HUES64 (cell line): ENCODE measurements at regions not wholly inside any gene's neighbourhood (a gene's known extent, or its start where the extent isn't known, plus 50 kb on each side); places are given as distances from the start of the nearest gene placed in this dataset.

ENCODE experiments used
- H3K27ac ChIP-seq: 2 replicates; pipeline ENCODE4 v1.7.0; 2013; ENCODE audit warnings: low read depth, low read length, inconsistent platforms
- H3K27me3 ChIP-seq: 2 replicates; pipeline ENCODE4 v1.6.1; 2013; ENCODE audit warnings: mild to moderate bottlenecking, low read length; ENCODE audit not compliant: insufficient read depth
- H3K36me3 ChIP-seq: 2 replicates; pipeline ENCODE4 v1.6.1; 2013; ENCODE audit warnings: mild to moderate bottlenecking, low read length; ENCODE audit not compliant: insufficient read depth
- H3K4me1 ChIP-seq: 2 replicates; pipeline ENCODE4 v1.6.1; 2013; ENCODE audit warnings: mild to moderate bottlenecking, low read length, moderate library complexity; ENCODE audit not compliant: insufficient read depth
- H3K4me3 ChIP-seq: 2 replicates; pipeline ENCODE4 v1.5.1; 2013; ENCODE audit warnings: mild to moderate bottlenecking, low read length, moderate library complexity
- H3K9ac ChIP-seq: 2 replicates; pipeline ENCODE4 v1.6.1; 2013; ENCODE audit warnings: mild to moderate bottlenecking, low read depth, low read length
- H3K9me3 ChIP-seq: 2 replicates; pipeline ENCODE4 v1.6.1; 2013; ENCODE audit warnings: low read depth, low read length; ENCODE audit not compliant: insufficient read depth
- WGBS: fragments of 150-250, 120-280 bp; methylation state at CpG from one replicate; pipeline ENCODE4 v1.1.7; 2013; ENCODE audit warnings: missing lambda C conversion rate; 5-methylcytosine and 5-hydroxymethylcytosine counted together

GRCh38 chr6:98717322-98717877, 117.0 kb upstream of the POU3F2 start:
- H3K9me3 ChIP-seq = no peaks in the 10 kb centered on the region
- H3K4me1 ChIP-seq = peaks cover 33% of the 10 kb centered on the region
- no peak overlapping the region for H3K9ac ChIP-seq
- H3K4me3 ChIP-seq = no peak overlapping the region
- H3K27ac ChIP-seq = no peak overlapping the region
- no peaks in the 10 kb centered on the region for H3K27me3 ChIP-seq
- WGBS = 20% methylated on average over 6 of the region's 6 CpGs
- H3K36me3 ChIP-seq = no peaks in the 10 kb centered on the region

- 77% methylated on average over 2 of the region's 2 CpGs for WGBS
- no peak overlapping the region for H3K27ac ChIP-seq
- peaks cover 28% of the 10 kb centered on the region for H3K4me1 ChIP-seq
- no peak overlapping the region for H3K4me3 ChIP-seq
- H3K36me3 ChIP-seq = no peaks in the 10 kb centered on the region
- H3K27me3 ChIP-seq = no peaks in the 10 kb centered on the region
- no peak overlapping the region for H3K9ac ChIP-seq
- H3K9me3 ChIP-seq = no peaks in the 10 kb centered on the region
Observed at GRCh38 chr6:98717988-98718387, 116.4 kb upstream of the POU3F2 start.

DNA sequence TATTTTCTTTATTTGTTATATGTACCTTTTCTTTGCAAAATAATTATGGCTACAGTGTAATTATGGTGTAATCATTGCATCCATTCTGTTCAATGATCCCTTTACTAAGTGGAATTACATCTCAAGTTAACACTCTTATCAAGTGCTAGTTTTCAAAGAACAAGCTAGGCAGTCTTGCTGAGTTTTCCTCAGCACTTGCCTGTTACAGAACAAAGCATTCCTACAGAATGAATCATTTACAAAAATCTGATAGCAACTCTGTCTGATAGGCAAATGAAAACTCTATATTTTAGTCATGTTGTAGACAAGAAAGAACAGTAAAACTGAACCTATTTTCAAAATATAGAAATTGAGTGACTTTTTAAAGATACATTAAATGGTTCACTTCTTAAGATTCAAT, 109.8 kb upstream of the POU3F2 start:
- Histone ChIP-seq H3K4me1 (peaks cover 17% of the 10 kb centered on the region), H3K27me3 (no peaks in the 10 kb centered on the region), H3K36me3 (no peaks in the 10 kb centered on the region), H3K9ac (no peak overlapping the region), H3K9me3 (no peaks in the 10 kb centered on the region), H3K27ac (no peak overlapping the region), H3K4me3 (no peak overlapping the region)

- no peaks in the 10 kb centered on the region for H3K9me3 ChIP-seq
- 60% methylated on average over 1 of the region's 1 CpG for WGBS
- no peak overlapping the region for H3K9ac ChIP-seq
- H3K27ac ChIP-seq = no peak overlapping the region
- peaks cover 4% of the 10 kb centered on the region for H3K4me1 ChIP-seq
- no peak overlapping the region for H3K4me3 ChIP-seq
- no peaks in the 10 kb centered on the region for H3K36me3 ChIP-seq
- no peaks in the 10 kb centered on the region for H3K27me3 ChIP-seq
Observed at GRCh38 chr6:98747273-98747672, 87.1 kb upstream of the POU3F2 start.

GRCh38 chr6:98747960-98748359, 86.4 kb upstream of the POU3F2 start:
- no peaks in the 10 kb centered on the region for H3K9me3 ChIP-seq
- no peaks in the 10 kb centered on the region for H3K36me3 ChIP-seq
- WGBS = 86% methylated on average over 3 of the region's 3 CpGs
- H3K4me1 ChIP-seq = peaks cover 4% of the 10 kb centered on the region
- H3K27ac ChIP-seq = no peak overlapping the region
- H3K9ac ChIP-seq = no peak overlapping the region
- H3K4me3 ChIP-seq = no peak overlapping the region
- no peaks in the 10 kb centered on the region for H3K27me3 ChIP-seq

- Histone ChIP-seq H3K36me3 (no peaks in the 10 kb centered on the region), H3K9ac (no peak overlapping the region), H3K9me3 (peaks cover 2% of the 10 kb centered on the region; the same call in 1 of the 2 replicates), H3K27me3 (no peaks in the 10 kb centered on the region), H3K4me1 (no peaks in the 10 kb centered on the region), H3K27ac (no peak overlapping the region), H3K4me3 (no peak overlapping the region)
Observed at GRCh38 chr6:98759459-98759858, 74.9 kb upstream of the POU3F2 start.

- 92% methylated on average over 1 of the region's 1 CpG for WGBS
- no peak overlapping the region for H3K4me3 ChIP-seq
- no peaks in the 10 kb centered on the region for H3K36me3 ChIP-seq
- no peak overlapping the region for H3K27ac ChIP-seq
- H3K4me1 ChIP-seq = no peaks in the 10 kb centered on the region
- H3K9me3 ChIP-seq = peaks cover 2% of the 10 kb centered on the region; the same call in 1 of the 2 replicates
- H3K9ac ChIP-seq = no peak overlapping the region
- H3K27me3 ChIP-seq = no peaks in the 10 kb centered on the region
Observed at GRCh38 chr6:98764373-98764911, 69.9 kb upstream of the POU3F2 start.

GRCh38 chr6:98769546-98769945, 64.8 kb upstream of the POU3F2 start:
- no peaks in the 10 kb centered on the region; the same call in 1 of the 2 replicates for H3K4me1 ChIP-seq
- 86% methylated on average over 1 of the region's 1 CpG for WGBS
- H3K27ac ChIP-seq = no peak overlapping the region
- H3K27me3 ChIP-seq = no peaks in the 10 kb centered on the region
- no peak overlapping the region for H3K4me3 ChIP-seq
- no peaks in the 10 kb centered on the region for H3K36me3 ChIP-seq
- no peaks in the 10 kb centered on the region for H3K9me3 ChIP-seq
- H3K9ac ChIP-seq = no peak overlapping the region

- no peak overlapping the region for H3K27ac ChIP-seq
- 42% methylated on average over 2 of the region's 2 CpGs for WGBS
Observed at GRCh38 chr6:98775205-98775604, 59.2 kb upstream of the POU3F2 start.

DNA sequence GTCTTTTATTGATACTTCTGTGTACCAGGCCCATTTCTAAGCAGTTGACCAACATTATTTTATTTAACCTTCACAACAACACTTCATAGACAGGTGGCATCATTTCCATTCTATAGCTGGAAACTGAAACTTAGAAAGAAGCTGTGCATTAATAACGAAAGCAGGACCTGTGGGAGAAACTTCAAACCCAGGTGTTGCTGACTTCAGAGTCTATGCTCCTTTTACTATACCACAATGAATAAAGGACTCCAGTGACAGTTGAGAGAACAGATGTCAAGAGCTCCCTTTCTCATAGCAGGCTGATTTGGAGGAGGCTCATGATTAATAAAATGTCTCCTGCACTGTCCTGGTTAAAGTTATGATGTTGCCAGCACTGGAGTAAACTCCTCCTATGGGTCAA, 56.6 kb upstream of the POU3F2 start:
- 100% methylated on average over 1 of the region's 1 CpG for WGBS
- no peak overlapping the region for H3K27ac ChIP-seq
- H3K27me3 ChIP-seq = no peaks in the 10 kb centered on the region
- peaks cover 9% of the 10 kb centered on the region for H3K4me1 ChIP-seq
- H3K4me3 ChIP-seq = no peak overlapping the region
- no peaks in the 10 kb centered on the region for H3K36me3 ChIP-seq
- no peak overlapping the region for H3K9ac ChIP-seq
- no peaks in the 10 kb centered on the region for H3K9me3 ChIP-seq

More at GRCh38 chr6:98775205-98775604, 59.2 kb upstream of the POU3F2 start:
- Histone ChIP-seq H3K9ac (no peak overlapping the region), H3K27me3 (no peaks in the 10 kb centered on the region), H3K36me3 (no peaks in the 10 kb centered on the region), H3K9me3 (no peaks in the 10 kb centered on the region), H3K4me3 (no peak overlapping the region), H3K4me1 (peaks cover 9% of the 10 kb centered on the region)

DNA sequence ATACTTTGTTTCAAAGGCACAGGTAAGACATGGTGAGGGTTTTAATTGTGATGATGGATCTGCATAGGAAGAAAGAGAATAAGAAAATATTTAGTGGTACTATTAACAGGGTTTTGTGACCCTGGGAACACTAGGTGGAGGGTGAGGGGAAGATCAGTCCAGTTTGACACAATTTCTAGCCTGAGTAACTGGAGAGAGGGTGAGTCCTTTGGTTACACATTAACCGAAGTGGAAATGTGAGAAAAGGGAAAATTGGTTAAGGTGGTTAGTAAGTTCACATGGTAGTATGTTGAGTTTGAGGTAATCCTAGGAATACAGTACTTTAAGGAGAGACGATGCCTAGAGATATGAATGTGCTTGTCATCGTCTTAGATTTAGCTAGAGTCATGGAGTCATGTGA, 54.8 kb upstream of the POU3F2 start:
- Histone ChIP-seq H3K27ac (no peak overlapping the region), H3K4me1 (peaks cover 9% of the 10 kb centered on the region), H3K36me3 (no peaks in the 10 kb centered on the region), H3K27me3 (no peaks in the 10 kb centered on the region), H3K9ac (no peak overlapping the region), H3K4me3 (no peak overlapping the region), H3K9me3 (no peaks in the 10 kb centered on the region)
- WGBS = 92% methylated on average over 3 of the region's 3 CpGs

- peaks cover 2% of the 10 kb centered on the region; the same call in 1 of the 2 replicates for H3K4me1 ChIP-seq
- WGBS = 76% methylated on average over 2 of the region's 2 CpGs
- H3K9me3 ChIP-seq = no peaks in the 10 kb centered on the region
- H3K36me3 ChIP-seq = no peaks in the 10 kb centered on the region
- no peaks in the 10 kb centered on the region for H3K27me3 ChIP-seq
- H3K4me3 ChIP-seq = no peak overlapping the region
- H3K9ac ChIP-seq = no peak overlapping the region
- no peak overlapping the region for H3K27ac ChIP-seq
Observed at GRCh38 chr6:98782772-98783171, 51.6 kb upstream of the POU3F2 start.
